GM21367 (cell line): ENCODE measurements at regions not wholly inside any gene's neighbourhood (a gene's known extent, or its start where the extent isn't known, plus 50 kb on each side); places are given as distances from the start of the nearest gene placed in this dataset.

ENCODE experiments used
- ATAC-seq: cut with Tn5 transposase; IDR thresholded peaks from one replicate; pipeline ENCODE4 v1.9.1; 2021; ENCODE audit not compliant: unreplicated experiment

DNA sequence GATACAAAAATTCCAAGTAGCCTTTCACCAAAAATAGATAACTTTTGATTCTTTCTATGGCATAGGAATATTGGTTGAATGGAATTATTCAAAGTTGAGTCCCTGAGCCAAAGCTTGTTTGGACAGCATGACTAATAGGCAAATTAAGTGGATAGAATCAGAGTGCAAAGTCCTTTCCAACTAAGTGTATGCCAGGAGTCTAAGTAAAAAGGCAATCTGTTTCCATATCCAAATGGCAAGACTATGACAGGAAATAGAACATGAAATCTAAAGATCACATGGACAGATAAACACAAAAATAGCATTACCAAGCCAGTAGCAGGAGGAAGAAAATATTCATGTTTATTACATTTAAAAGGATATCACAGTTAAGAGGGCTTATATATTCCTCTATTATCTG, 804.6 kb downstream of the SLITRK6 start:
- ATAC-seq = no peak

DNA sequence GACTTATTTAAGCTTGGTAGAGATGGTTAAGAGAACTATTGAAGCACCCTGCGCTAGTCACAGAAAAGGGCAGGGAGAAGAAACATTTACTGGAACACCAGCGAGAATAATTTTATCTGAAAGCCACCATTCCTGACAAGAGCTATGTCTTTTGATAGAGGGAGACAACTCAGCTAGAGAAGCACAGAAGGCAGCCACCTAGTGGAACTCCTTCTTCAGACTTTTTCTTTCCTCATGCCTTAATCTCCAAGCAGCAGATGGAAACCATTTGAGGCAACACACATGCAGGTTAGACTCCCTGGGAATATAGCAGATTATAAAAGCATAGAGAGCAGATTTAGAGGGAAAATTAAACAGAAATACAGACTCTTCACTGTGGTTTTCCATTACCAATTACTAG, 813.4 kb downstream of the SLITRK6 start:
- ATAC-seq = no peak

GRCh38 chr13:84983321-84983720, 815.9 kb downstream of the SLITRK6 start:
- no peak for ATAC-seq

- no peak for ATAC-seq
These were observed 818.6 kb downstream of the SLITRK6 start for GRCh38 chr13:84980571-84980970.

DNA sequence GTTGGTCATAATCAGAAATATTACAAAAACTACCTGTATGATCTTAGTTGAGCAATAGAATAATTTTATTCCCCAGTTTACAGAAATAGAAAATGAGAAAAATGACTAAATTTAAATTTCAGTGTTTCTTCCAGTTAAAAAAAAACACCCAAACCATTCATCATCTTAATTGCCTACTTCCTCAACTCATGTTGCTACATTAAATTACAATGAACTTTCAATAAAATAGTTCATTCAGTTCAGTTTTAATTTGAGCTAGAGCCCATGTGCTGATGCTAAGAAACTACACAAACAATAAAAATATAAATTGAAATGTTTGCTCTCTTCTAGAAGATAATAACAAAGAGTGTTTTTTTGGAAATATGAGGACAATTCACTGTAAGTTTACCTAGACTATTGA, 820.4 kb downstream of the SLITRK6 start:
- no peak for ATAC-seq

DNA sequence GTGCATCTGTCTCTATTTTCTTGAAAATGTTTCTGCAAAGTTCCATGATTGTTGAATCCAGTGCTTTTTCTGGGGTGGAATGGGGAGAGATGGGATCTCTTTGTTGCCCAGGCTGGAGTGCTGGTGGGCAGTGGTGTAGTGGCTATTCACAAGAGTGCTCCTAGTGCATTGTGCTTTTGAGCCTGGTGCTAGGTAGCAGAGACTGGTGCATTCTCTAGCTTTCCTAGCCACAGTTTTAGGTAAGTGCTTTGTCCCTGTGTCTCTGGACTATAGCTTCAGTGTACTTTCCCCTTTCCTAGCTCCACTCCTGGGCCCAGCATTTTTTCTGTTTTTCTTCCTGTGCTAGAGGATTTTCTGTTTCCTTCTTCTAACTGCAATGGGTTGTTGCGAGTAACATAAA, 825.6 kb downstream of the SLITRK6 start:
- no peak for ATAC-seq

DNA sequence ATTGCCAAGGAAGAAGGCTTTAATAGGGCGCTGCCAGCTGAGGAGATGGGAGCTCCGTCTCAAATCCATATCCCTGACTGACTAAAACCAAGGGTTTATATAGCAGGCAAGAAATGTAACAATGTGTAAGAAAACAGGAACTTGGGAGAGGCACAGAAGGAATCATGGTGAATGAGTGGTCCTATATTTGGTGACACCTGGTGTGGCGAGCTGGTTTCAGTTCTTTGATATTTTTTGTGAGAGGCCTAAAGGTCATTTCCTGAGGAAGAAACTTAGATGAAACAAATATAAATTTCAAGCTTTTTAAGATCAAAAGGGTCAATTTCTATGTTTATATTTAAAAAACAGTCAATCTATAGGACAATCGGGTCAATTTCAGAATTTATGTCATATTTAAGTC, 826.3 kb downstream of the SLITRK6 start:
- ATAC-seq = no peak

- ATAC-seq = no peak
These were observed 836.4 kb downstream of the SLITRK6 start for GRCh38 chr13:84962849-84963248.

DNA sequence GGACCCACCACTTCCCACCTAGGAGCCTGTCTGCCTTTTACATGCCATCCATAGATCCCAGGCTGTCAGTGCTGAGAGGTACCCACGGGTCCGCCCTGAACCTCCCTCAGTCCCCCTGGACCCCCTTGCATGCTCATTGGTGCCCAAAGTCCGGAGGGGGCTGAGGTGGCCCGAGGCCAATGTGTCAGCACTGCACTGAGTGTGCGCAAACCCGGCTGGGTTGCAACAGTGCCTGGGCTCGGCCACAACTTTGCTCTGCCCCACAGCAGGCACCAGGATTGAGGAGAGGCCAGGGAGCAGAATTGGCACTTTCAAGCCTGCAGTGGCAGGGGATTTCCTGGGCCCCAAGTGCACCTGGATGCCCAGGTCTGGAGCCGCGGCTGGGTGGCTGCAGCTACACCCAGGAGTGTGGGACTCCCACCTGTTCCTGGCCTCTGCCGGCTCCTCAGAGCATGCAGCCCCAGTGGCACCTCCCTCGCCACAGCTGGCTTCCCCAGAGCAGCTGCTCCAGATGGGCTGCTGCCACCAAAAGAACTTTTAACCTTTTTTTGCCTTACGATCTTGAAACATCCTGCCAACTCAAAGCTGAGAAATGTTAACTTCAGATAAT, 837.0 kb downstream of the SLITRK6 start:
- ATAC-seq = no peak

GRCh38 chr13:84961023-84961422, 838.2 kb downstream of the SLITRK6 start:
- no peak for ATAC-seq

- ATAC-seq = no peak
These were observed 839.4 kb downstream of the SLITRK6 start for GRCh38 chr13:84959818-84960217.

GRCh38 chr13:84954636-84955035, 844.6 kb downstream of the SLITRK6 start:
- ATAC-seq = no peak

DNA sequence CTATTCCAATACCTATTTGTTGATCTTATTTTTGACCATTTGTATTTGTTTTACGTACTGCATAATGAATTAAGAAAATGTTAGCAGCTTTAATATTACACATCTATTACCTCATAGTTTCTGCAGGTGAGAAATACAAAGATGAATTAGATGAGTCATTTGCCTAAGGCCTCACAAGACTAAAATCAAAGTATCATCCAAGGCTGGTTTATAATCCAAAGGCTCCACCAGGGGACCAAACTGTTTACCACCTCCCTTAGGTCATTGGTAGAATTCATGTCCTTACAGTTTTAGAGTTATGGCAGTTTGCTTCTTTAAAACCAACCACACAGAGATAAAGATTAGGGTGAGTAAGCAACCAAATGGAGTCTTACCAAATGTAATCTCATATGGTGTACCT, 848.1 kb downstream of the SLITRK6 start:
- ATAC-seq = no peak

DNA sequence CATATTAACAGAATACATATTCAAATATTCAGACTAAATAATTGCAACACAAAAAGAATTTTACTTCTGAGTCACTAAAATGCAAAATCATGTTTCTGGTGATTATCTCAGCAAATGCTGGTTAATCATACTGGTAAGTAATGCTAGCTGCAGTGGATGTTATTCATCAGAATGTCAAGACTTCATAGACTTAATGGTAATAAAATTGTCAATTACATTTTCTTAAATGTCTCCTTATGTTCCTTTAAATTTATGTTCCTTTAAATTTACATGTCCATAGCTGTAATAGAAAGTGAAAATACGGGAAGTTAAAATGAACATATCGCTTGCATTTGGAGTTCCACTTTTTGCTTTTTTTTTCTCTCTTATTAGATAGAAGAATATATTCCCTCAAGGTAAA, 853.0 kb downstream of the SLITRK6 start:
- ATAC-seq = no peak

DNA sequence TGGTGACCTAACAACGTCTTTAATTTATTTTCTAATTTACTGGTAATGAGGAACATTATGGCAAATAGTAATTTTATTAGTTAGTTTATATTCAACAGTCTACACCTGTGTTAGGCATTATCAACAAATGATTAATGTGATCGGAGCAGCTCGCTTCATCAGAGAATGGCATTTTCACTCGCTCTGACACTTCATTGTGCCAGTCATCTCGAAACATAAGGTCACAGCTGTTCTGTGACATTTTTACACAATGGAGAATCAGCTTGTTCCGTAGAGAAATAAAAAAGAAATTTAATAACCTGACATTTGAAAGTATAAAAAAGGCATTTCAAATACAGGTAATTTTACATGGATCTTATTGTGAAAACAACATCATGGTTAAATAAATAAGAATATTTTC, 858.4 kb downstream of the SLITRK6 start:
- no peak for ATAC-seq

- no peak for ATAC-seq
These were observed 859.1 kb downstream of the SLITRK6 start for GRCh38 chr13:84940167-84940566.

DNA sequence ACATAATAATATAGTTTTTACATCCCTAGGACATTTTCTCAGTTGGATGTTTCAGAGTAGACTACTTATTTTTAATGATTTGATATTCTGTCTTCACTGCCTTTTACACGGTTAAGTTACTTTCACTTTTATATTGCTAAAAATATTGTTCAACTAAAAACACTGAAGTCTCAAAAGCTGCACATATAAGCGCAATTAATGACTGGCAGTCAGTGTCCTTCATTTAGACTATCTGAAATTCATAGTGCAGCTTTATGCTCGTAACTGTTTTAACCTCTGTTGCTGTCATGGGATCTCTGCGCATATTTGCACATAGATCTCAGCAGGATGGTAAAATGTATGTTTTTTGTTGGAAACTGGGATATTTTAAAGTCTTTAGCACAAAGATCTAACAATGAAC, 864.3 kb downstream of the SLITRK6 start:
- no peak for ATAC-seq

DNA sequence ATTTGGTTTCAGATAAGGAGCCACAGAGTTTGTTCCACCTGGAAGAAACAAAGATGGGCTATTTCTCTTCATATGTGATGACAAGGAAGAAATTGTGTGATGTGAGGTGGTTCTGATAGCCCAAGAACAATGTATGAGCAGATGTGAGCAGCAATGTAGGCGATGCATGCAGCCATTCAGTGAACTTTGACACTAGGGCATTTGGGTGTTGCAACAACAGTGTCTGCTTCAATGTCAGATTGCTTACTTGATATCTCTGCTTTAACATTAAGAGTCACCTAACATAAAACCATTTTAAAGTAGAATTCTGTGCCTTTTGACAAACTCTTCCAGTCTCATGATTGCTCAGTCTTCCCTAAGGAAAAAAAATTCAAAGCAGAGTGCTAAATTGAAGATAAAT, 865.4 kb downstream of the SLITRK6 start:
- no peak for ATAC-seq

- ATAC-seq = no peak
These were observed 868.0 kb downstream of the SLITRK6 start for GRCh38 chr13:84931264-84931663.

DNA sequence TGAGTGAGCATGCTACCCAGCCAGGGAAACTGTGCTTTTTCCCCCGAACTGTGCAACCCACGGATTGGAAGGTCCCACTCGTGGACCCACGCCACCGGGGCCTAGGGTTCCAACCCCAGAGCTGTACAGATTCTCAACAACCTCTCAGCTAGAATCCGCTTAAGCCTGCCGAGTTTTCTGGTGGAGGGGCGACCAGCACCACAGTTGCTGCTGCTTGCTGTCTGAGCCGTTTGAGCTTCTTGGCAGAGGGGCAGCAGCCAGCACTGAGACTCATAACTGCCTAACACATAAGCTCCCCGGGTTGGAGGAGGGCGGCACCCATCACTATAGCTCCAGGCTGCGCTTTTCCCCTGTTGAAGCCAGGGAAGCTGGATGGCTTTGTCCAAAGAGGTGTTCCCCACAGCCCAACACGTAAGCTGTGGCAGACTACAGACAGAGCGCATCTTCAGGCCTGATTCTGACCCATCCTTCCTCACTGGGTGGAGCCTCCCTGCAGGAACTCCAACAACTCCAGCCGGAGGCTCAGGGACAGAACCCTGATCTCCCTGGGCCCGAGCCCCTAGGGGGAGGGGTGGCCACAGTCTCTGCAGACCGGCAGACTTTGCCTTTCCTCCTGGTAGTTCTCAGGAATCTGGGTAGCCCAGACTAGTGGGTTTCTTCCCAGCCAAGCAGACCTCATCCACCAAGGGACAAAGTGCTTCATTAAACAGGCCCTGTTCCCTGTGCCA, 871.6 kb downstream of the SLITRK6 start:
- no peak for ATAC-seq

- no peak for ATAC-seq
These were observed 873.8 kb downstream of the SLITRK6 start for GRCh38 chr13:84925443-84925842.

DNA sequence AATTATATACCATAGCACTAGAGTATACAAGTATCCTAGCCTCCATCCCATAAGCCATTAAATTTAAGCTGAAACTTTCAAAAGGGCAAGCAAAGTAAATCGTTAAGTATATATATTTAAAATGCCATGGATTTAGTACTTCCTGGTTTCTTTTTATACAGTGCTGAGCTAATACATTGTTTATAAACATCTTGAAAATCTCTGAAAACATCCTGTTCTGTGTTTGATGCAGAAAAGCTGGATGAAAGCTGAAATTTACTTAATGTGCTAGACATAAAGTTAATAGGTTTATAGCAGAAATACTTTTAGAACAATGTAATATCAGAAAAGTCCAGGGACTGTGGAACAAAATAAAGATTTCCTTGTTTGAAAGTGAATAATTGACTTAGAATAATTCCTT, 875.4 kb downstream of the SLITRK6 start:
- ATAC-seq = no peak
